ENCODE measurements at regions not wholly inside any gene's neighbourhood (a gene's known extent, or its start where the extent isn't known, plus 50 kb on each side); places are given as distances from the start of the nearest gene placed in this dataset.
"Not testable (repeated sequence)": the region's sequence is repeated elsewhere in the genome, so short reads cannot be mapped to it uniquely, and the experiment has no call there.

DNA sequence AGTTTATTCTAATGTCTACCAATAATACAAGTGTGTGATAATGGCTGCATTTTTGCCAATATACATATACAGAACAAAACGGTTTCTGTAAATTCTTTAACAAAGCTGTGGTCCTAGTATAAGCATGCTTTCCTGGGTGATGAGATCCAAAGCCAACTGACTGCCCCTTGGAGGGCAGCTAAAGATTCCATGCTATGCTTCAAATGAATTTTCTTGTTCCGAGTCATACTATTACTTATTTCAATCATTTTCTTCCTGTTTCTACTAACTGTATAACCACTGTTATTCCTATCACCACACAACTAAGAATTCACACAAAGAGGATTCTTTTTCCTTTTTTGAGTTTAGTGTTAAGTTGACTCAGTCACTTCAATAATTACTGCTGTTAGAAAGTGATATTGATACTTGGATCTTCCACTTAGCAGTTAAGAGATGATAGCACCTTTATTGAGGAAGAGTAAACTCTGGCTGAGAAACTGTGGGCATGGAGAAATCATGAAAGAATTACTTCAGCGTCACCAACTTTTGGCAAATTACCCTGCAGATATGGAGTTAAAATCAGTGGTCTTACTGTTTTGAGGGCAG, 197.5 kb downstream of the ARL4A start:
- DNase-seq (ENCODE audit: low spot score), result no peak

DNA sequence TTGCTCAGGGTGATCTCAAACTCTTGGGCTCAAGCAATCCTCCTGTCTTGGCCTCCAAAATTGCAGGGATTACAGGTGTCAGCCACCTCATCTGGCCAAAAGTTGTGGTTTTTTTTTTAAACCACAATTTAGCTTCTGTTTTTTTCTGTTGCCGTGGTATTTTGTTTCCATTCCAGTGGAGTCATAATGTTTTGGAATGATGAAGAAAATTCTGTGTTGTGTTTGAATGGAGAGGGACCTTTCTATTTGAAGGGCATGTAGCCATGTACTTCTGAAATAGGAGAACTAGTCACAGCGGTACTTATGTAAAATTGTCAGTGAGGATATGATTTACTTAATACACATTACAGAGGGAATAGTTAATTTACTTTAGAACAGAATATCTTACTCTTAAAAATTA, 201.3 kb downstream of the ARL4A start:
- DNase-seq (ENCODE audit: low spot score), result no peak

DNA sequence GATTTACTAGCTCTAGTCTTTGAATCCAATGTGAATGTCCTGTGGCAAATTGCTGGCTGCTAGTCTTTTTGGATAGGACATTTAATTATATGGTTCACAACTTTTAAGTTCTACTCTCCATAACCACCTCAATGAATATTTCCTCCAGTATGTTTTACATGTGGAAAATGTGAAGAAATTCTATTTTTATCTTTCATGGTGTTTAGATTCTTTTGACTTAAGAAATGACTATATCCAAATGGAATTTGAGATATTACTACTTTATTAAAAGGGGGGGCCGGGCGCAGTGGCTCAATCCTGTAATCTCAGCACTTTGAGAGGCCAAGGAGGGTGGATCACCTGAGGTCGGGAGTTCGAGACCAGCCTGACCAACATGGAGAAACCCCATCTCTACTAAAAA, 202.0 kb downstream of the ARL4A start:
- DNase-seq (ENCODE audit: low spot score), result no peak

DNA sequence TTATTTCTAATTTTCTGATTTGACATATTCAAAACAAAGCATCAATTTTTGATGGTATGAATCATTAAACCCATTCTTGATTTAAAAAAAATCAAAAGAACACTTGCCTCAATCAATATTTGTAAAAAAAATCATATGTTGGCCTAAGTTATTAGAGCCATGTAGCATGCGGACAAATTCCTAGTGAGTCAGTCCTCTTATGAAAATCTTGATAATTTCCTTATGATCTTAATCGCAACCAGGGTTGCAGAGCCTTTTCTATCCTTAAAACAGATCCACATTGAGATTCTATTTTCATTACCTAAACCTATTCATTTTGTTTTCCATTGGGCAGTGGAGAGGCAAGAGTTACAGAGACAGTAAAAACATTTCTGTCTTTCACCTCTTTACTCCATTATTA, 203.2 kb downstream of the ARL4A start:
- DNase-seq (ENCODE audit: low spot score), result no peak

DNA sequence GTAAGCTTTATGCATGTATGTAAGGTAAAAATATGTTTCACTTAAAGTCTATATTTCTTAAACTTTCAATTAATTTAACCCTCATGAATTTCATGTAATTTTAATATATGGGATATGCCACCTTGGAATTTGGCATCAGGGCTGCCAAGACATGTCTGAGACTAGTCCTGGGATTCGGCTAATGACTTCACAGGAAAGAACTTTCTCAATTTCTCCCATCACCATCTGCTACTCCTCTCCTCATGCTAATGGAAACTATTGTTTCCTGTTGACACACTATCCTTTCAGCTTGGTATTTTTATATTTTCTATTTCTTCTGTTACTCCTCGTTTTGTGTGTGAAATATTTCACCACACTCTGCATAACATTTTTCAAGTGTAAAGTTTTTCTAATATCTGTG, 205.9 kb downstream of the ARL4A start:
- DNase-seq (ENCODE audit: low spot score), result no peak

DNA sequence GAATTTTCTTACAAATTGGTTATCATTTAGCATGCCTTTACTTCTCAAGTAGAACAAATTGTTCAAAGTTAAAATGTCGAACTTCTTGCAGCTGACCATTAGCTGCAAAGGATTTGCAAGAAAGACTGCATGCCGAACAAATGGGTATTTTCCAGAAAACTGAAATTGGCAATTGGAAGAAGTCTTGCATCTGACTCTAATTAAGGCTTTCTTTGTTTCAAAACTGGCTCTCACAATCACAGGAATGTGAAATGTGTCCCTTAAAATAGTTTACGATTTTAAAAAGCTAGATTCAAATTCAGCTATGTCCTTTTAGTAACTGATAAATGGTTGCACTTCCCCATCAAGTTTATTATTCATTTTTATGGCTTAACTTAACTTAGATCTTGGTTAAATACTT, 207.9 kb downstream of the ARL4A start:
- DNase-seq (ENCODE audit: low spot score), result no peak

DNA sequence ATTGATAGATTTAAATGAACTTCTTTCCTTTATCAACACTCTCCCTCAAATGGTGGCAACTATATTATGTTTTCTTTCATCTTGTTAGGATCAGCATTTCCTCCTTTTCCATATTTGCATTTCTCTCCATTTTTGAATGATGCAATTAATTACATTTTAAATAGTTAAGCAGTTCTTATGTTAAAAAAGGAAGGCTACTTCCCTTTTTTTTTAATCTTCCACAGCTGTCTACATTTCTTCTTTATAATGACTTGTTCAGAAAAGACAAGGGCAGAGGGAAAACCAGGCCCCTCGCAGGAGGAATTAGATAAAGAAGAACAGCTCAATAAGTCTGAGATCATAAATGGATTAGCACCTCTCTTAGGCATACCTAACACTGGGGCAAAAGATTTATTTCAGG, 208.9 kb downstream of the ARL4A start:
- no peak for DNase-seq (ENCODE audit: low spot score)

DNA sequence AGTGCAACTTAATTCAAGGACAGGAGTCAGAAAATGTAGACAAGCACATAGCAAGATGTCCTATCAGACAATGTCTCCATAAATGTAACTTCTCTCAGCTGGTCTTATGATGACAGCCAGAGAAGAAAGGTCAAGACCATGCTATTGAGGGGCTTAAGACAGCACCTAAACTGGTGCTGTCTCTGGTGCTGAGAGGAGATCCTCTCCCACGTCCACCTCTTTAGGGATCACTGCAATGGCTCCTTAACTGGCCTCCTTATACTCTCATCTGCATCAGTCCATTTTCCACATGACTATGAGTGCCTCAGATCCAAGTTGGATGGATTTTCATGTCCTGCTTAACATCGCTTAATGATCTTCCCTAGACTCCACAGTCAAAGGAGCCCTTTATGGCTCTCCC, 210.6 kb downstream of the ARL4A start:
- DNase-seq (ENCODE audit: low spot score), result no peak

DNA sequence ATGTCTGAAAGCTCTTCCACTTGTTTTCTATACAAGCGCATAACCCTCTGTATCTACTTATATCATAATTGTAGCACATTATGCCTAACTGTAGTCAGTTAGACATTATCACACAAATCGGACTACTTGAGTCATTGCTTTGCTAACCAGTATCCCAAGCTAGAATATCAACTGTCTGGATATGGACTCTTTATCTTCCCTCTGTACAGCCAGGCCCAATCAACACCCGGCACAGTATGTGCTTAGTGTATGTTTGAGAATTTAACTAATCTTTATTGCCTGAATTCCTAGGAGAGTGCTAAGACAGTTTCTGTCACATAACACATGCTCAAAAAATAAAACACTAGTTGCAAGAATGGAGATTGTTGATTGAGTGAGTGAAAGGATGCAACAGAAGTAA, 211.2 kb downstream of the ARL4A start:
- DNase-seq (ENCODE audit: low spot score), result no peak

DNA sequence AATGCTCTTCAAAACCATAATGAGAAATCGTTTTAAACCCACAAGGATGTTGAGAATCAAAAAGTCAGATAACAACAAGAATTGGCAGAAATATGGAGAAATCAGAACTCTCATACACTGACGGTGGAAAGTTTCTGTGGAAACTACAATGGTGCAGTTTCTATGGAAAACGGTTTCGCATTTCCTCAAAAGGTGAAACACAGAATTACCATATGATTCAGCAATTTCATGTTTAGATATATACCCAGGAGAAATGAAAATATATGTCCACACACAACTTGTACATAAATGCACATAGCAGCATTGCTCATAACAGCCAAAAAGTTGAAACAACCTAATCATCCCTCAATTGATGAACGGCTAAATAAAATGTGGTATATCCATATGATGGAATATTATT, 218.2 kb downstream of the ARL4A start:
- no peak for DNase-seq (ENCODE audit: low spot score)

DNA sequence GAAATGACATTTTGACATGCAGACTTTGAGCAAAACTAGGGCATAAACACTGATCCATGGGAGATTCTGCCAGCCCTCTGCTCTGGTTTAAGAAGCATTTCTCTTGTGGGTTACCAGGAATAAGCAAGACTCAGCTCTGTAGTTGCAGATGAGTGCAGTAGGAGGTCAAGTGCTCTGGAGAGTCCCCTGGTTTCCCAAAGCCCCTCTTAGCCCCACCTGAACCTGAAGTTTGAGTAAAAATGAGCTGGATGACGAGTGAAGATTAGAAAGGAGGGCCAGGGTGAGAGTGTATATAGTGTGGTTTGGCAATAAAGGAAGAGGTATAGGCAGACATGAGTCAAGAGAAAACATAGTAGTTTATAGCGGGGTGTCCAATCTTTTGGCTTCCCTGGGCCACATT, 220.3 kb downstream of the ARL4A start:
- no peak for DNase-seq (ENCODE audit: low spot score)

DNA sequence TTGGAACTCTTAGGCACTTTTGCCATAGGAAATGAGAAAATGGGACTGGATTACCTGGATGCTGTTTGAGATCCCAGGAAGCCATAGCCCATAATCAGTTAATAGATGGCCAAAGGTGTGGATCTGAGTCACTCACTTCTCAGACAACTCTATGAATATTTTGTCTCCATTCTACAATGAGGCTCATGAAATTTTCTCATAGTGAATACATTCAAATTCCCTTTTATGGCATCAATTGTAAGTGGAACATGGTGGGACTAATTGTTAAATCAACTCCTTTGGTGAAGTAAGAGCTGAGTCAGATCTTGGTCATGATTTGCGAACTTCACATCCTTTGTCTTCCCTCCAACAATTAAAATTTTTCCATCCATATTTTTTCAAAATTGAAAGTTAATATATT, 222.1 kb downstream of the ARL4A start:
- DNase-seq (ENCODE audit: low spot score), result no peak

DNA sequence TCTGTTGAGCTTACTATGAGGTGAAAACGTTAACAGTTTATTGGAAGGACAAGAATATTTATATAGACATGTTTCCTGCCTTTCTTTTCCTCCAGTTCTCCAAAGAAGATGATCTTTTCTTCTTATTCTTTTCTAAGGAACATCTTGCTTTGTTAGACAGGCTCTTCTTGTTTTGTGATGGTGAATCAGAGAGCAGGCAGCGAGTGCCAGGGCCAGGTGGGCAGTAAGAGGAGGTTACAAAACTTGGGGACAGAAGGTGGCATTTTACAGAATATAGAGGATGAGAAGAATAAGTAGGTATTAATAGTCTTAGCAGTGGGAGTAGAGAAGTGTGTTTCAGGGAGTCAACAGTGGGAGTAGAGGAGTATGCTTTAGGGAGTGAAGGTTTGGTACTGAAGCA, 223.6 kb downstream of the ARL4A start:
- DNase-seq (ENCODE audit: low spot score), result no peak

DNA sequence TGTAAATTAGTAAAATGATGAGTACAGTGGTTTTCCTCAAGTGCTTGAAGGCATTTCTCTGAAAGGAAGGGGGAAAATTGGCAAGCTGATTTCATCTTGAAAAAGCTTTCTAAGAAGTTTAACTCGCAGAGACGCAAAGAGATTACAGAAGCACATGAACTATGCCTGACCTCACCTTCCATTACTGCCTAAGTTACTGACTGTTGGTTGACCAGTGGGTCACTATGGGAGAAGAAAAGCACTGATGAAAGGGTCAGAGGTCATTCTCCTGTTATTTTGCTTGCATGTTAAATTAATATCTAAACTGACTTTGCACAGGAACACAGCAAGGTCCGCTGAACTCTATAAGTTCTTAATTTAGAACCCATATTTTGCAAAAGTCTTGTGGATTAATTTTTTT, 225.6 kb downstream of the ARL4A start:
- no peak for DNase-seq (ENCODE audit: low spot score)

DNA sequence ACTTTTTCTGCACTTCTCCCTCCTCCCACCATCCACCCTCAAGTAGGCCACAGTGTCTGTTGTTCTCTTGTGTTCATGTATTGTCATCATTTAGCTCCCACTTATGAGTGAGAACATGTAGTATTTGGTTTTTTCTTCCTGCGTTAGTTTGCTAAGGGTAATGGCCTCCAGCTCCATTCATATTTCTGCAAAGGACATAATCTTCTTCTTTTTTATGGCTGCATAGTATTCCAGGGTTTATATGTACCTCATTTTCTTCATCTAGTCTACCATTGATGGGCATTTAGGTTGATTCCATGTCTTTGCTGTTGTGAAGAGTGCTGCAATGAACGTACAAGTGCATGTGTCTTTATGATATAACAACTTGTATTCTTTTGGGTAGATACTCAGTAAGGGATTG, 230.4 kb downstream of the ARL4A start:
- DNase-seq (ENCODE audit: low spot score), result no peak

DNA sequence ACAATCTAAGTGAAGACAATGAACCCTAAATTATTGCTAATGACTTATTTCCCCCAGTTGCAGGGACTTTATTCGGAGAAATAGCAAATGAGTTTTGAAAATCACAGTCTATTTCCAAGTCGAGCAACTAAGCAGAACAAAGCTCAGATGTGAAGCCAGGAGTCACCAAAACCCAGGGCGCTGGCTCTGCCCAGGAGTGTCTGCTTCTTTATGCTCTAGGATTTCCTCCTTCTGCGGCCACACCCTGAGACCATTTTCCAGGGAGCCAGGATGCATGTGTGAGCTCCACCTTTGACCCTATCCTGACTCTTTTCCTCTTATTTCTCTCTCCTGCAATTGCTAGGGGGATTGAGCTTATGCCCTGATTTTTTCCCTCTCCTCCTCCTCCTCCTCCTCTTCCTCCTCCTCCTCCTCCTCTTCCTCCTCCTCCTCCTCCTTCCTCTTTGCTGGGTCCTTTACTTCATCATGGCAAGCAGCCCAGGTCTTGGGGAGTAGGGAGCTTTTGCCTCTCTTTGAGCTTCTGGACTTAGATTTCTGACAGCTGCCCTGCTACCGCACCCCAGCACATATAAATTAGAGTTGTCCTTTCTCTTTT, 234.4 kb downstream of the ARL4A start:
- no peak for DNase-seq (ENCODE audit: low spot score)

DNA sequence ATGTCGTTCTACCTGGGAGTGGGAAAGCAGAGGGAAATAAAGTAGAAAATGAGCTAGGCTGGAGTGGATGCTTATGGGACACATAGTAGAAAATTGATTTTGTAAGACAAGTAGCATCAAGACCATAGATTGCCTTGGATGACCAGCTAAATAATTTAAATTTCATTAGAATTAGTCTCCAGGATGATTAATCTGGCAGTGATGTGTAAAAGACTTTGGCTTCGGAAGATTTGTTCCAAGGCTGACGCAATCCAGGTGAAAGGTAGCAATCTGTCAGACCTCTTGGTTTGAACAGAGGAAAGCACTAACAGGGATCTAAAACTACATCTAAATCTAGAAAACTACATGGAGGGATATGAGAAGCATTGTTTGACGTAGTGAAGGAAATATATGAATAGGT, 236.5 kb downstream of the ARL4A start:
- DNase-seq (ENCODE audit: low spot score), result no peak

DNA sequence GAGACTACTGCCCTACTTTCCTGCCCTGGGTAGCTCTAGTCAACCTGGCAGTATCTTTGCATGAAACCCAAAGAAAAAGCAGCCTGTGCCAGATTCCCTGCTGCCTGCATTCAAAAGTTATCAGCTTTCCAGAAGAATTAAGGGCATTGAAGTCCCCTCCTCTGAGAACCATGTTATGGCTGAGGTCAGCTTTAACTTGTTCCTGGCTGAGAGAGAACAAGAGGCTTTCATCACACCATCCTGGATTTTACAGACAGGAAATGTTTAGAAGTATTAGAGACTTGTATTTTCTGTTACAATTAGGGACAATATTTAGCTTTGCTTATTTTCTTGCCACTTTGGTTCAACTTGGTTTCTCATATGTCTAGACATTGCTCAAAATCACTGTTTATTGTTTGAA, 238.8 kb downstream of the ARL4A start:
- no peak for DNase-seq (ENCODE audit: low spot score)

DNA sequence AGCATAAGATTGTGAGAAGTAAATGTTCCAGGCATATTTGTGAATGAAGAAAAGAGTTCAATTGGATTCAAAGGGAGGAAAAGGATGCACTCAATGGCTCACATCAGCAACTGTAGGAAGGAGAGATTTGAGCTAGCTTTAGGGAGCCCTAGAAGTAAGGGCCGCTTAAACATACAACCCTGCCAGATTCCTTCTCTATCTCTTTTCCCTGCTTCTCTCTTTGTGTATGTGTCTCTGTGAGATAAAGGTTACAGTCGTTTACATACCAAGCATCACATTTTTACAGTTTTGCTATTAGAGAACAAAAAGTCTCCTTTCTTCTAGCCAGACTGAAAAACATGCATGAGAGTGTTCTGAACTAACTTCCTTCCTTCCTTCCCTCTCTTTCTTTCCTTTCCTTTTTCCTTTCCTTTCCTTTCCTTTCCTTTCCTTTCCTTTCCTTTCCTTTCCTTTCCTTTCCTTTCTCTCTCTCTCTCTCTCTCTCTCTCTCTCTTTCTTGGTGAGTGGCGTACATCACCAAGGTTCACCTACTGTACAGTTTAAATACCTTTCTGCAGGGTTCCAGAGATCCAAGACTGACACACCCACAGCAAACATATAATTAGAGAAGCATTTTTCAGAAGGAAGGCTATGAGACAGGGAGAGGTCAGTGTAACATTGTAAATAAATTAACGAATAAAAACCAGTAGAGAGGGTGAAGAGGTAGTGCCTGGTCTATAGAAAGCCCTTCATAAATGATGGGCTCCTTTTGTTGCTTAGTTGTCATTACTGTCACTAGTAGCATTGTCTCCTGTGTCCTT, 240.4 kb downstream of the ARL4A start:
- no peak for DNase-seq (ENCODE audit: low spot score)

DNA sequence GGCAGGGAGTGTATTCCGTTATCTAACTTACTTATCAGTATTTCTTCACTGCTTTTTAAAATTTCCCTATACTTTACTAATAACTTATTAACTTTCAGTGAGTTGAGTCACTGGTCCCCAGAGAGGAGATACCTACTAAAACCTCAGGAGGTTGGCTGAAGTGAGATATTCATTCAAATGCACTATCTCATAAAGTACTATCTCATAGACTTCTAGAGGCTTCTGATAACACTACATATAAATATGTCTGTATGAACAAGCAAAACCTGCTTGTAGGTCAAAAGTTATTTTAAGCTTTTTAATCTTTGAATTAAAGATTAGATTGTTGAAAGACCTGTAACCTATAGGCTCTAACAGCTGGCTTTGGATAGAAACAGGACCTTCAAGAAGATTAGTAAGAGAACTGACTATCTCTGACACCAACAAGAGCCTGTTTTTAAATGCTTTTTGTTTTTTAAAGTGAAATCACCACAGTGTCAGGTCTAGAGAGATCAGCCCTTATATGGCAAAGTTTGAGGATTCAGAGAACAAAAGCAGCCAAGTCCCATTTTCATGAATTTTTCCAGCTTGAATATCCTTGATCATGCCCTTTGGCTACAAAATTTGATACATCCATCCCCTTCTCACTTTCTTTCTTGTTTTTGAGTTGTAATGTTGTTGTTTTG, 242.2 kb downstream of the ARL4A start:
- DNase-seq (ENCODE audit: low spot score), result no peak

DNA sequence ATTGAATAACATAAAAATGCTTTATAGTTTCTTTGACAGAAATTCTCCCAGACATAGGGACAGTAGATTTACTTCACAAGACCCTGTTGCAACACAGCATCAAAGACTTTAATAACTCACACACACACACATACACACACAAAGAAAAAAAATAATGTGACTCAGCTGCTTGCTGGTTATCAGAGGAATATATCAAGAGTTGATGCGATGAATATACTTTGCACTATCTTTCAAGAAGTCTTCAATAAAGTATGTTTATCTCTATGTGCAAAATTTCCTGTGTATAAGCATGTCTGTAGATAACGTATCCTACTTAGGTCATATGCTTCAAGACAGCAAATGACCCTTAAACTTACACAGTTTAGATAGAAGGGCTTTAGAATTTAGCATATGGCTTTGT, 243.1 kb downstream of the ARL4A start:
- DNase-seq (ENCODE audit: low spot score), result no peak

DNA sequence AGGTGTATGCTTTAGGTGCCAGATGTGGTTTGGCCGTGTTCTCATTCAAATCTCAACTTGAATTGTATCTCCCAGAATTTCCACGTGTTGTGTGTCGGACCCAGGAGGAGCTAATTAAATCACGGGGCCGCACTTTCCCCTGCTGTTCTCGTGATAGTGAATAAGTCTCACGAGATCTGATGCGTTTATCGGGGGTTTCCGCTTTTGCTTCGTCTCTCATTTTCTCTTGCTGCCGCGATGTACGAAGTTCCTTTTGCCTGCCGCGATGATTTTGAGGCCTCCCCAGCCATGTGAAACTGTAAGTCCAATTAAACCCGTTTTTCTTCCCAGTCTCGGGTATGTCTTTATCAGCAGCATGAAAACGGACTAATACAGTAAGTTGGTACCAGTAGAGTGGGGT, 244.0 kb downstream of the ARL4A start:
- not testable (repeated sequence) for DNase-seq (ENCODE audit: low spot score)

DNA sequence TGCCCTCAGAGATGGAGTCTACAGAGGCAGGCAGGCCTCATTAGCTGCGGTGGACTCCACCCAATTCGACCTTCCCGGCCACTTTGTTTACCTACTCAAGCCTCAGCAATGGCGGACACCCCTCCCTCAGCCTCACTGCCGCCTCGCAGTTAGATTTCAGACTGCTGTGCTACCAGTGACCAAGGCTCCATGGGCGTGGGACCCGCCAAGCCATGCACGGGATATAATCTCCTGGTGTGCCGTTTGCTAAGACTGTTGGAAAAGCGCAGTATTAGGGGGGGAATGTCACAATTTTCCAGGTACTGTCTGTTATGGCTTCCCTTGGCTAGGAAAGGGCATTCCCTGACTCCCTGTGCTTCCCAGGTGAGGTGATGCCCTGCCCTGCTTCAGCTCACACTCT, 252.3 kb downstream of the ARL4A start:
- no peak for DNase-seq (ENCODE audit: low spot score)
